ENCODE measurements at regions not wholly inside any gene's neighbourhood (a gene's known extent, or its start where the extent isn't known, plus 50 kb on each side); places are given as distances from the start of the nearest gene placed in this dataset.
"Not testable (repeated sequence)": the region's sequence is repeated elsewhere in the genome, so short reads cannot be mapped to it uniquely, and the experiment has no call there.

GRCh38 chr13:70755456-70755855 is 647.2 kb upstream of the KLHL1 start:
- no peak for DNase-seq

DNA sequence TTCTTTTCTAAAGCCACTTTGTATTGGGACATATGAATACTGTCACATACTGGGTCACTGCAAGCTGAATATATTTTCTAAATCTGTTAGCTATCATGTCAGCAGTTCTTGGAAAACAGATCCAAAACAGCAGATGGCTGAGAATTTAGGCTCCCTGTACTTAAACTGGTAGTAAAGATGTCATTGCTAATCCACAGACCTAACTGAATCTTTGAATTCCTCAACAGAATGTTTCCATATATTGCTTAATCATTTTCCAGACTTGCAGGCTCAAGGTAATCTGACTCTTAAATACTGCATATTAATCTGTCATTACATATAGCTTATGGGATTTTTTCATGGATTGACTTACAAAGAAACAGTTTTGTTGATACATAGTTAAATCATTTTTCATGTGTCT is 639.0 kb upstream of the KLHL1 start:
- DNase-seq, result no peak

- DNase-seq, result not testable (repeated sequence)
Measured at GRCh38 chr13:70746469-70746868, 638.2 kb upstream of the KLHL1 start.

GRCh38 chr13:70736622-70737317 is 628.5 kb upstream of the KLHL1 start:
- no peak for DNase-seq

- no peak for DNase-seq
Measured at GRCh38 chr13:70732611-70733010, 624.4 kb upstream of the KLHL1 start.

DNA sequence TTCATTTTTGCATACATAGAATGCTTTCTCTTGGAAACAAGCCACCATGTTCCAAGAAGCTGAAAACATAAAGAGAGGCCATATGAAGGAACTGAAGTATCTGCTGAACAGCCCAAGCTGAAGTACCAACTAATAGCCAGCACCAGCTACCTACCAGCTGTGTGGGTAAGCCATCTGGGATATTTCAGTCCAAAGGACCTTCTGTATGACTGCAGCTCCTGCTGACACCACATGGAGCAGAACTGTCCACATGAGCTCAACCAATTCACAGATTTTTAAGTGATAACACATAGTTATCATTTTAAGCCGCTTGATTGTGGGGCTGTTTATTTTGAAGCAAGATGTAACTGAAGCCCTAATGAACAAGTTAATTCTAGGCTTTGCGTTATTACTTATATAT is 621.1 kb upstream of the KLHL1 start:
- no peak for DNase-seq

- no peak for DNase-seq
Measured at GRCh38 chr13:70723732-70724131, 615.5 kb upstream of the KLHL1 start.

- DNase-seq, result no peak
Measured at GRCh38 chr13:70720386-70720785, 612.1 kb upstream of the KLHL1 start.

- no peak for DNase-seq
Measured at GRCh38 chr13:70714993-70715392, 606.7 kb upstream of the KLHL1 start.

- no peak for DNase-seq
Measured at GRCh38 chr13:70708775-70709174, 600.5 kb upstream of the KLHL1 start.

GRCh38 chr13:70703755-70704154 is 595.5 kb upstream of the KLHL1 start:
- no peak for DNase-seq

- DNase-seq, result no peak
Measured at GRCh38 chr13:70694996-70695715, 586.9 kb upstream of the KLHL1 start.

DNA sequence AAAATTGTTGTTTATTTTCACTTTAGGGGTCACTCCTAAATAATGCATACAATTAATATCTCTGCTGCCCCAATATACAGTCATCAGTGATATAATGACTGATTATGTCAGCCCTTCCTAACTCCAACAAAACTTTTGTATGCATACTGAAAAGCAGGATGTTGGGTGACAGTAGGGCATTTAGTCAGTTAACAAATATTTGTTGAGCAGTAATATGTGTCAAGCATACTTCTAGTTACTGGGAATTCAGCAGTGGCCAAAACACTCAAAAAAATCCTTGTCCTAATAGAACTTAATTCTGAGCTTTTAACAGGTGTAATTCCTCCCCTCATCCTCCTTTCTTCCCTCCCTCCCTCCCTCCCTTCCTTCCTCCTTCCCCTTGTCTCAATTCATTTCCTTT is 560.7 kb upstream of the KLHL1 start:
- DNase-seq, result no peak

DNA sequence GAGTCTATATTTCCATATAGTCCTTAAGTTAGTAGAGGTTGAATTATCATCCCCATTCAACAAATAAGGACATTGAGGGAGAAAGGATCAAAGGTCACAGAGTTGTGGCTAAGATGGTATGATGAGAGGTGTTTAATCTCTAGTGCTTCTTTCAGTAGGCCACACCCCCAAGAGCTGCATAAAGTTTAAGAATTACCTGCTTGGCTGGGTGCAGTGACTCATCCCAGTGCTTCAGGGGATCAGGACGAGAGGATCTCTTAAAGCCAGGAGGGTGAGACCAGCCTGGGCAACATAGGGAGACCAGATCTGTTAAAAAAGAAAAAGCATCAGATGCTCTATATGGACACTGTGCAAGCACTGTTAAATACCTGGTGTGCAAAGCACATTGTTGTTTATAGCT is 560.0 kb upstream of the KLHL1 start:
- no peak for DNase-seq

GRCh38 chr13:70666883-70667556 is 558.8 kb upstream of the KLHL1 start:
- DNase-seq, result no peak

DNA sequence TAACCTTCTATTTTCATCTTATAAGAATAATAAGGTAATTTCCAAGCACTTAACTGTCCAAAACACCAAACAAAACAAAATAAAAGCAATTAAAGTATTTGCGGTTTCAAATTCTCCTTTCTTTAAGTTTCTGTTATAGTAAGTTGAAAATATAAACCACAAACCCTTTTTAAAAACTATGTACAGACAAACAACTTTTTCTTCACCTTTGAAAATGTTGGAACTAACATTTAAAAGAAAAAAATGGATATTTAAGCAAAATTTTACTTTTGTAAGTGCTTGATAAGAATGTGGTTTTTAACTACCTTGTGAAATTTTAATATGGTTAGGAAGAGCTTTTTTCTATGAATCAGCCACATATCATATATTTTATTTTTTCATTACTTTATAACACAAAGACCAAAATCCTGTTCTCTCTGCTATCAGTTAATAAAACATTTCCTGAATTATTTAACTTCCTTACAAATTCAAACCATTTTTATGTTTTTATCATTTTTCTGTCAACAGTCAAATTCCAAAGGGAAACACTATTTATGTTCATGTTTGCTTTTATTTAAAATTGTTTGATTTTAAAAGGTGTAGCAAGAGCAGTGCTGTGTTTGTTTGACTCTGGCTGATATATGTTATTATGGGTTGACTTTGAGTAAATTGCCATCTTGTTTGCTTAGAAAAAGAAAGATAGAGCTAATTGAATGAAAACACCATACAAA is 554.1 kb upstream of the KLHL1 start:
- no peak for DNase-seq

DNA sequence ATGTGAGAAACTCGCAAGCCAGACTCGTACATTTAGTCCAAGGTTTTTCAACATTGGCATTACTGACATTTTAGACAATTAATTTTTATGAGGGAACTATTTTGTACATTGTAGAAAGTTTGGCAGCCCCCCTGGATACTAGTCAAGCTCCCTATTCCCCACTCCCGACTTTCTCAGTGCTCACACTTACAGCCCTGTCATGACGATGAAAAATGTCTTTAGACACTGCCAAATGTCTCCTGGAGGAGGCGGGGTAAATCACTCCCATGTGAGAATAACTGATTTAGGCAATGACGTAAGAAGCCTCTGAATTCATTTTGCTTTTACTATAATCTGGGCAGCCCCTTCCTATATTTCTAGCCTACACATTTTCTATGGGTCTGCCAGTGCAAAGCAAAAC is 535.8 kb upstream of the KLHL1 start:
- DNase-seq, result no peak

DNA sequence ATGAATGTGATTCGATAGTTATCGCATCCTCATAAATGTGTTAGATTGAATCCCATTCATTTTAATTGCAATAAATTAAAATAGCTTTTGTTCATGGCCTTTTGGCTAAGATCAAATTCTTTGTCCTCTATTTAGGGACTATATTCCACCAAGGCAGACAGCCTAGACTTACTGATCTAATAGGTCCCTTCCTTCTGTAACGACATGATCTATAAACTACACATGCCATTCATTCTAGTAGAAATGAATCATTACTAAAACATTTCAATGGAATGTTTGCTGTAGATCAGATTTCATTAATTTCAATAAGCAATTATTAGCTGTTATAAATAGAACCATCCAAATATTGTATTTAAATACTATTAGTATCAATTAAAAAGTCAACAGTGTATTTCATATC is 526.6 kb upstream of the KLHL1 start:
- DNase-seq, result no peak

- DNase-seq, result no peak
Measured at GRCh38 chr13:70630247-70630646, 522.0 kb upstream of the KLHL1 start.

- DNase-seq, result no peak
Measured at GRCh38 chr13:70623239-70623638, 515.0 kb upstream of the KLHL1 start.

DNA sequence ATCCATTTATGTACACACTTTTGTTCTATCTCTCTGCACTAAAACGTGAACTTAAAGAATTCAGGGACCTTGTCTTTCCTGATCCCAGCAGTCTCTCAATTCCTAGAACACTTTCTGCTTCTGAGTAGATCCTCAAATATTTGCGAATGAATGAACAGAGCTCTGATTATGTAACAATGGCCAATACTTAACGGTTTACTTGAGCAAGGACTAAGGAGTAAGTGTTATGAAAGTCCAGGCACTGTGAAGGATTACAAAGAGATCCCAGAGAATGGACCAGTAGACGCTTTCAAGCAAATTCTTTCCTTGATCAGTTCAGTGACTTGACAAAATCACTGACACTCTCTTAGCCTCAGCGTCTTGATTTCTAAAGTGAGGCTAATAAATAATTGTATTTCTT is 514.5 kb upstream of the KLHL1 start:
- no peak for DNase-seq

- DNase-seq, result no peak
Measured at GRCh38 chr13:70619936-70620335, 511.7 kb upstream of the KLHL1 start.

GRCh38 chr13:70616847-70617246 is 508.6 kb upstream of the KLHL1 start:
- DNase-seq, result no peak

All from T-helper 9 cell (primary cell).